ENCODE measurements at regions not wholly inside any gene's neighbourhood (a gene's known extent, or its start where the extent isn't known, plus 50 kb on each side); places are given as distances from the start of the nearest gene placed in this dataset.

DNA sequence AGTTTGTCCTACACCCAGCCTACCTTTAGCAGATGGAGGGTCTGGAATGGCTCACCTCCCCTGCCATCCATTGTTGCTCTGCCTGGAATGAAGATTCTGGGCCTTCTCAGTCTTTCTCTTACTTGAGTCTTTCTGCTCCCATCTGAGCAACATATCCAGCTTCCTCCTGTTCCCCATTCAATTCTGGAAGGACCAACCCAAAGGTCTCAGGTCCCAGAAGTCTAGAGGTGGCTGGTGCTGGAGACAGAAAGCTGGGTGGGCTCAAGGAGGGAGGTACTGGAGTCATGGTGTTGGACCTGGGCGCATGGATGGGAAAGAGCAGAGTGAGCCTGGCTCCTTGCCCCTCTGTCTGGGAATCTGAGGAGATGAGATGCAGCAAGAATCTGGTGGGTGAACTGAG, 93.5 kb upstream of the SIX3 start:
- TF ChIP-seq SRF (IDR thresholded peaks at IDR 0.05; ENCODE audit: low read depth) (no peak), POLR2A (IDR thresholded peaks at IDR 0.05; ENCODE audit: borderline replicate concordance, extremely low read depth, insufficient read depth, insufficient read length) (no peak), ELF1 (IDR thresholded peaks at IDR 0.05; ENCODE audit: borderline replicate concordance, low read depth) (no peak), CEBPB (IDR thresholded peaks at IDR 0.05; ENCODE audit: low read depth) (no peak), EZH2phosphoT487 (IDR thresholded peaks at IDR 0.05; ENCODE audit: borderline replicate concordance) (no peak), EZH2 (IDR thresholded peaks at IDR 0.05) (no peak), POLR2AphosphoS5 (IDR thresholded peaks at IDR 0.05; ENCODE audit: low read depth, low read length) (no peak), MAX (IDR thresholded peaks at IDR 0.05) (no peak), SP1 (IDR thresholded peaks at IDR 0.05; ENCODE audit: low read depth) (no peak), YY1 (IDR thresholded peaks at IDR 0.05; ENCODE audit: extremely low read depth, insufficient replicate concordance, low read depth, low read length) (no peak), RAD21 (IDR thresholded peaks at IDR 0.05; ENCODE audit: low read depth) (no peak)
- TF ChIP-seq, protein P1, sequence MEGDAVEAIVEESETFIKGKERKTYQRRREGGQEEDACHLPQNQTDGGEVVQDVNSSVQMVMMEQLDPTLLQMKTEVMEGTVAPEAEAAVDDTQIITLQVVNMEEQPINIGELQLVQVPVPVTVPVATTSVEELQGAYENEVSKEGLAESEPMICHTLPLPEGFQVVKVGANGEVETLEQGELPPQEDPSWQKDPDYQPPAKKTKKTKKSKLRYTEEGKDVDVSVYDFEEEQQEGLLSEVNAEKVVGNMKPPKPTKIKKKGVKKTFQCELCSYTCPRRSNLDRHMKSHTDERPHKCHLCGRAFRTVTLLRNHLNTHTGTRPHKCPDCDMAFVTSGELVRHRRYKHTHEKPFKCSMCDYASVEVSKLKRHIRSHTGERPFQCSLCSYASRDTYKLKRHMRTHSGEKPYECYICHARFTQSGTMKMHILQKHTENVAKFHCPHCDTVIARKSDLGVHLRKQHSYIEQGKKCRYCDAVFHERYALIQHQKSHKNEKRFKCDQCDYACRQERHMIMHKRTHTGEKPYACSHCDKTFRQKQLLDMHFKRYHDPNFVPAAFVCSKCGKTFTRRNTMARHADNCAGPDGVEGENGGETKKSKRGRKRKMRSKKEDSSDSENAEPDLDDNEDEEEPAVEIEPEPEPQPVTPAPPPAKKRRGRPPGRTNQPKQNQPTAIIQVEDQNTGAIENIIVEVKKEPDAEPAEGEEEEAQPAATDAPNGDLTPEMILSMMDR (IDR thresholded peaks at IDR 0.05 in 2 of 3, conservative IDR thresholded peaks at IDR 0.05 in 1 of 3; ENCODE audit: borderline replicate concordance in 1 of 3, insufficient read depth in 1 of 3, low read depth in 2 of 3, low read length in 2 of 3): no peak
- TF ChIP-seq, protein P2, sequence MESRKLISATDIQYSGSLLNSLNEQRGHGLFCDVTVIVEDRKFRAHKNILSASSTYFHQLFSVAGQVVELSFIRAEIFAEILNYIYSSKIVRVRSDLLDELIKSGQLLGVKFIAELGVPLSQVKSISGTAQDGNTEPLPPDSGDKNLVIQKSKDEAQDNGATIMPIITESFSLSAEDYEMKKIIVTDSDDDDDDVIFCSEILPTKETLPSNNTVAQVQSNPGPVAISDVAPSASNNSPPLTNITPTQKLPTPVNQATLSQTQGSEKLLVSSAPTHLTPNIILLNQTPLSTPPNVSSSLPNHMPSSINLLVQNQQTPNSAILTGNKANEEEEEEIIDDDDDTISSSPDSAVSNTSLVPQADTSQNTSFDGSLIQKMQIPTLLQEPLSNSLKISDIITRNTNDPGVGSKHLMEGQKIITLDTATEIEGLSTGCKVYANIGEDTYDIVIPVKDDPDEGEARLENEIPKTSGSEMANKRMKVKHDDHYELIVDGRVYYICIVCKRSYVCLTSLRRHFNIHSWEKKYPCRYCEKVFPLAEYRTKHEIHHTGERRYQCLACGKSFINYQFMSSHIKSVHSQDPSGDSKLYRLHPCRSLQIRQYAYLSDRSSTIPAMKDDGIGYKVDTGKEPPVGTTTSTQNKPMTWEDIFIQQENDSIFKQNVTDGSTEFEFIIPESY (IDR thresholded peaks at IDR 0.05; ENCODE audit: extremely low read depth, insufficient replicate concordance, low read length): no peak
- TF ChIP-seq, protein P3, sequence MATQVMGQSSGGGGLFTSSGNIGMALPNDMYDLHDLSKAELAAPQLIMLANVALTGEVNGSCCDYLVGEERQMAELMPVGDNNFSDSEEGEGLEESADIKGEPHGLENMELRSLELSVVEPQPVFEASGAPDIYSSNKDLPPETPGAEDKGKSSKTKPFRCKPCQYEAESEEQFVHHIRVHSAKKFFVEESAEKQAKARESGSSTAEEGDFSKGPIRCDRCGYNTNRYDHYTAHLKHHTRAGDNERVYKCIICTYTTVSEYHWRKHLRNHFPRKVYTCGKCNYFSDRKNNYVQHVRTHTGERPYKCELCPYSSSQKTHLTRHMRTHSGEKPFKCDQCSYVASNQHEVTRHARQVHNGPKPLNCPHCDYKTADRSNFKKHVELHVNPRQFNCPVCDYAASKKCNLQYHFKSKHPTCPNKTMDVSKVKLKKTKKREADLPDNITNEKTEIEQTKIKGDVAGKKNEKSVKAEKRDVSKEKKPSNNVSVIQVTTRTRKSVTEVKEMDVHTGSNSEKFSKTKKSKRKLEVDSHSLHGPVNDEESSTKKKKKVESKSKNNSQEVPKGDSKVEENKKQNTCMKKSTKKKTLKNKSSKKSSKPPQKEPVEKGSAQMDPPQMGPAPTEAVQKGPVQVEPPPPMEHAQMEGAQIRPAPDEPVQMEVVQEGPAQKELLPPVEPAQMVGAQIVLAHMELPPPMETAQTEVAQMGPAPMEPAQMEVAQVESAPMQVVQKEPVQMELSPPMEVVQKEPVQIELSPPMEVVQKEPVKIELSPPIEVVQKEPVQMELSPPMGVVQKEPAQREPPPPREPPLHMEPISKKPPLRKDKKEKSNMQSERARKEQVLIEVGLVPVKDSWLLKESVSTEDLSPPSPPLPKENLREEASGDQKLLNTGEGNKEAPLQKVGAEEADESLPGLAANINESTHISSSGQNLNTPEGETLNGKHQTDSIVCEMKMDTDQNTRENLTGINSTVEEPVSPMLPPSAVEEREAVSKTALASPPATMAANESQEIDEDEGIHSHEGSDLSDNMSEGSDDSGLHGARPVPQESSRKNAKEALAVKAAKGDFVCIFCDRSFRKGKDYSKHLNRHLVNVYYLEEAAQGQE (IDR thresholded peaks at IDR 0.05; ENCODE audit: low read depth): no peak
